Epithelial cell of prostate (primary cell): ENCODE measurements at regions not wholly inside any gene's neighbourhood (a gene's known extent, or its start where the extent isn't known, plus 50 kb on each side); places are given as distances from the start of the nearest gene placed in this dataset.

ENCODE experiments used
- DNase-seq: peaks from one replicate; pipeline ENCODE4 v3.0.0-alpha.2; 2011; ENCODE audit warnings: low read depth, low spot score
- H3K27ac ChIP-seq: fragments of 450-650 bp; 2 replicates; pipeline ENCODE4 v1.5.1; 2017; ENCODE audit warnings: mild to moderate bottlenecking

- DNase-seq: no peak
- no peak overlapping the region for H3K27ac ChIP-seq
These were observed 820.3 kb upstream of the FAT3 start for GRCh38 chr11:91404344-91404743.

GRCh38 chr11:91397134-91397468 lies 827.5 kb upstream of the FAT3 start:
- no peak for DNase-seq
- peak overlapping the region; percentile 41 for H3K27ac ChIP-seq

DNA sequence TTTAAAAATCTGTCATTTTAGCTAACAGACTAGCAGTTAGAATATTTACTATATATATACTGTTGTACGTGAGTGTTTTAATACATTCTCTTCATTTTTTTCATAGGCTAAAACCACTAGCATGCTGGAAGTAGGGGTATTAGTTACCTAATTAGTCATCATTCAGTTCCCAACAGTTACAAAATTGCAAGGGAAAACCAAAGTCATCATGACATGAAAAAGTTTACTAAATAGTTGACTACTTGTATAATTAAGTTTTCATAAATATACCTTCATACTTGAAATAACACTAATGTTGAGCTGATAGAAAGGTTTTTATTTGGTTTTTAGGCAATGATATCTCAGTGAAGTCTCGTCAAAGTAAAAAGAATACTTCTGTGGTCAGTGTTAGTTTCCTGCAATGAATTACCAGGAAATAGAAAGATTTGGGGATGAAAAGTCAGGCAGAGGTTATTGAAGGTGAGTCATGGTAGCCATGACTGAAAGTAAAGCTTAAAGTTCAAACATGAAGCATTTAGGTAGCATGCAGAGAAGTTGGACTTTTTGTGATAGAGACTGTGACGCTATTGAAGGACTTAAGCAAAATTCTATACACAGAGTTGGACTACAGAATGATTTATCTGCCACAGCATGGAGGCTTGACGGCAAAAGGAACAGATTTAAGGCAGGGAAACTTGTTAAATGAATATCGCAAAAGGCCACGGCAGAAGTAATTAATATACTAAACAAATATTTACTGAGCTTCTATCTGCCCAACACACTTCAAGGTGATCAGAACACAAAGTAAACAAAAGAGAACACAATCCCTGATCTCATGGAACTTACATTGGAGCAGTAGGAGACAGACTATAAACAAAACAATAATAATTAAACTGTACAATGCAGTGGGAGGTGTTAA lies 828.1 kb upstream of the FAT3 start:
- peak overlapping the region; percentile 41 for H3K27ac ChIP-seq
- DNase-seq: peak; percentile 22

DNA sequence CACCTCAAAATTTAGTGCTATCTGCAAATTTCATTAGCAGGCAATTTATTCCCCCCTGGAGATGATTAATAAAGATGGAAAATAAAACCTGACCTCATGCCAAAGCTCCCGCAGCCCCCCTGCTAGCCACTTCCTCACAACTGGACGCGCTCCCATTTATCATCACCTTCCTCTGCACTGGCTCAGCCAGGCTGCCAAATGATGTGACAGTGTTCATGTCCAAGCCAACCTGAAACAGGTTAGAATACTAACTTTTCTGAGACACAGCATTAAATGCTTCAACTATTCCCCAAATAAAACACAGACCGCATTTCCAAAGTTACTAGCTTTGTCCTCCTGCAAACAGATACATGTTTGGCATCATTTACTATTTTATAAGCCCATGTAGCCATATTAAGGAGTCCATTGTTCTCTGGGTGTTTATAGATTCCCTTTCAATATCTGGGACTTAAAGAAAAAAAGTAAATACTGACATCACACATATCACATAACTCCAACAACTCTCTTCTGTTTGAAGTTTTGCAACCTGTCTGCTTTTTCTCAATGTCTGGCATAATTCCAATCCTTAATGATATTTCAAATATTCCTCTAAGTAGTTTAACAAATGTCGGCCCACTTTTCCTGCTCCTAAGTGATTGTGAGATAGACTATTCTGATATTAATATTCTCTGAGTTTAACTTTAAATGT lies 829.7 kb upstream of the FAT3 start:
- no peak for DNase-seq
- H3K27ac ChIP-seq: no peak overlapping the region

DNA sequence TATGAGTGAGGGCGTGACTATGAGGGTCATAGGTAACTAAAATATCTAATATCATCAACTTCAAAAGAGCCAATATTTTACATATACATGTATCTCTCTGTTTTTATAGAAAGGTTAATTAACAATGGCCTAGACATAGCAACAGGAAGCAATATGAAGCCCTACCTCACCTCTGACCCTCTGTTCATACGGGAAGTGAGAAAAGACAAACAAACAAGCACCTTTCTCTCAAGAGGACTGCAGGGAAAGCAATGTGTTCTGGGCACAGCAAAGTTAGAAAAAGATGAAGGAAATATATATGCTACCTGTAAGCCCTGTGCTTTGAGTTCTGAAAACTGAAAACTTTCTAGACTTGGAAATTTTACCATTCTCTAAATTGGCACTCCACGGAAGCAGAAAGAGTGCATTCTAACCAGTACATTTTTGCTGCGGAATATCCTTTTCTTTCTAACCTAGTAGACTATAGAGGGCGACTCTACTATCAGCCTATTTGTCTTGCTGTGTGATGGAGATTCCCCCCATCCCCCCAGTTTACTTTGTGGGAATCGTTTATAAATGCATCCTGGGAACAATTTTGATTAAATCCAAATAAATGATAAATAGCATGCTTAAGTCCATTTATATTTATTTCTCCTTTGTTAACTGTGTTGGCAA lies 830.4 kb upstream of the FAT3 start:
- DNase-seq: no peak
- H3K27ac ChIP-seq: no peak overlapping the region

DNA sequence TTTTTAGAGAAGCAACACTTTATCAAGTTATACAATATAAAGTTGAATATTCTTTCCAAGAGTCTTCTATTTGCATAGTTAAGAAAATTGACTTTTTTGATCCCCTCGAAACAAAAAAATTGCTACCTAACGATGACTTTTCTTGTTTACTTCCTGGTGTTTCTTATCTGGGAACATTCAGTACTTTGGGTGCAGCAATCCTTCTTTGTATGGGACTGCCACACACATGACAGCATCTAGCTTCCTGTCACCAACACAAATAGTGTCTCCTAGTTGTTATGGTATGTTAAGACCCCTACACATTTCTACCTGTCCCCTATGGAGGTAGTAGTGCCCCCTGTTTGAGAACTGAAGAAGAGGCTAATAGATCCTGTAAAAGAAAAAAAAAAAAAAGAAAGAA lies 841.7 kb upstream of the FAT3 start:
- DNase-seq: no peak
- H3K27ac ChIP-seq: no peak overlapping the region

DNA sequence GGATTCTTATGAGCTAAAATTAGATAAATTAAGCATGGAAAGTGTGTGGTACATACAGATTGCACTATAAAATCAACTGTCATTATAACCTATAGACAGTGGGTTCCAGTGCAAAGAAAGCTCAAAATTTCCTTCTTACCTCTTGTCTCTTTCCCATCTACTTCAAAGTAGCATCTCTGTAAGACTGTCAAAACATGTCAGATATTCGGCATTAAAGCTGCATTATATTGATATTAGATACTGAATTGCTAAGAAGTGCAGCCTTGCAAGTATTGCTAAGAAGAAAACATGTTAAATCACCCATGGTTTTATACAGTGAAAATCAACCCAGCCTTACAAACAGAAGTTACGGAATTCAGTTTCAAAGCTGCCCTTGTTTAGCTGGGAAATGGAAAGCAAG lies 849.8 kb upstream of the FAT3 start:
- DNase-seq: no peak
- no peak overlapping the region for H3K27ac ChIP-seq

DNA sequence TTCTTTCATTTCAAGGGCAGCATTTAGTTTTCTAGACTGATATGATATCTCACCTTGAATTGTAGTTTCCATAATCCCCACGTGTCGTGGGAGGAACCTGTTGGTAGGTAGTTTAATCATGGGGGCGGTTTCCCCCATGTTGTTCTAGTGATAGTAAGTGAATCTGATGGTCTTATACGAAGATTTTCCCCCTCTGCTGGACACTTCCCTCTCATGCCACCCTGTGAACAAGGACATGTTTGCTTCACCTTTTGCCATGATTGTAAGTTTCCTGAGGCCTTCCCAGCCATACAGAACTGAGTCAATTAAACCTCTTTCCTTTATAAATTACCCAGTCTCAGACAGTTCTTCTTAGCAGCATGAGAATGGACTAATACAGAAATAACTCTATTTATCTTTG lies 851.1 kb upstream of the FAT3 start:
- H3K27ac ChIP-seq: no peak overlapping the region
- no peak for DNase-seq

DNA sequence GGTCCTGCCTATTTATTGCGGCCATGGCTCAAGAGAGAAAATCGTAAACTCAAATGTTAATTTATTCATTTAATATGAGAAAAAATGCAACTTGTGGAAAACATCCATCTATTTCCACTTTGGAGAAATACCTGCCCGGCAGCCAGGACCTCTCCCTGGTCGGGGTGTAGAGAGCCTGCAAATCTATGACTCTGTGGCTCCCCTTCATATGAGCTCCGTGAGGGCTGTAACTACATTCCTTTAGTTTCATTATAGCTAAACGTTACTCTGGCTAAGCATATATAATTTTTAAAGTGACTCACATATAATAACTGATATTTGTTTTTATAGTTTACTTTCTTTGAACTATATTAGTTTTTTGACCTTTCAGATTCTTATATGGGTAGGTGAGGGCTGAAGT lies 857.8 kb upstream of the FAT3 start:
- no peak for DNase-seq
- H3K27ac ChIP-seq: no peak overlapping the region

GRCh38 chr11:91365986-91366585 lies 858.5 kb upstream of the FAT3 start:
- no peak for DNase-seq
- no peak overlapping the region for H3K27ac ChIP-seq

DNA sequence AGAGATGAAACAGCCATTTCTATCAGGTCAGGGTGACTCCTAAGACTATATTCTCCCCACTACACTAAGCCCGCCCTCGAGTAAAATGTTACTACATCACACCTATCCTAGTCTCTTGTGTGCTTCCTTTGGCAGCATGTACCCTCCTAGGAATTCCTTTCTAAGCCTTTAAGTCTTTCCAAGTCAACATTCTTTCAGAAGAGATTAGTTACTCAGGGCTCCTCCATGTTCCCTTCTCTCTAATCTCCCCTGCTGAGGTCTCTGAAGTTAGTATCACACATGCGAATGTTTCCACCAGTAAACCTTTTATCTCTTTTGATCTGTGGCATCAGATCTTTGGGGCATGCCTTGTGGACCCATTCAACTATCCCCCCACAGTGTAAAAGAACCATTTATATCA lies 873.7 kb upstream of the FAT3 start:
- DNase-seq: no peak
- no peak overlapping the region for H3K27ac ChIP-seq

DNA sequence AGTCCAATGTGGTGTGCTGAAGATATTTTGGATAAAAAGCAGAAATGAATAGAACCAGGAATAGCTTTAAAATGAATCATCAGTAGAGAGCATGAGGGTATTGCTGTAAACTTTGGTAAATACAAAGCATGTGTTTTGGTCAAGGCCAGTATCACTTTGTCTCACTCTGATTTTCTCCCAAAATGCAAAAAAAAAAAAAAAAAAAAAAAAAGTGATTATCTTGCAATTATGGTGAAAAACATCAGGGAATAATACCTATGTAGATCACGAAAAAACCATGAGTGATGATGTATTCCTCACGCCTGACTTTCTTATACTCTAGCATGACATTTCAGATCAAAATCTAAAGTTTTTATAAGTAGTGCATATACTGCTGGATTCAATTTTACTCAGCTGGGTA lies 897.9 kb upstream of the FAT3 start:
- no peak for DNase-seq
- H3K27ac ChIP-seq: no peak overlapping the region

- no peak for DNase-seq
- no peak overlapping the region for H3K27ac ChIP-seq
These were observed 898.3 kb upstream of the FAT3 start for GRCh38 chr11:91326280-91326679.

DNA sequence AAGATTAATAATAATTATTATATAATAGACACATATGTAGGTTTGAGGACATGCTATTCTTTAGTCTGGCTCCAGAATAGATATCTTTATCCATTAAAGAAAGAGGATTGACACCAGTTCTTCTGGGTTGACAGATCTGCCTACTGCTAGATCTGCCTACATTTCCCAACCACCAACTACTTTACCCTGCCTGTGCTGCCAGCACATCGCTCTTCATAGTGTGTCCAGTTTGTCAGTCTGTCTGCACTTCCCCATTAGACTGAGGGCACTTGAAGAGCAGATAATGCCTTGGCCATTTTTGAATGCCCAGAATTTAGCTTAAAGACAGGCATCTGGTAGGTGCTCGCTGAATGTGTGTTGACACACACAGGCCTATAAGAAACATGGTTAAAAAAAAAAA lies 910.1 kb upstream of the FAT3 start:
- H3K27ac ChIP-seq: no peak overlapping the region
- DNase-seq: no peak

DNA sequence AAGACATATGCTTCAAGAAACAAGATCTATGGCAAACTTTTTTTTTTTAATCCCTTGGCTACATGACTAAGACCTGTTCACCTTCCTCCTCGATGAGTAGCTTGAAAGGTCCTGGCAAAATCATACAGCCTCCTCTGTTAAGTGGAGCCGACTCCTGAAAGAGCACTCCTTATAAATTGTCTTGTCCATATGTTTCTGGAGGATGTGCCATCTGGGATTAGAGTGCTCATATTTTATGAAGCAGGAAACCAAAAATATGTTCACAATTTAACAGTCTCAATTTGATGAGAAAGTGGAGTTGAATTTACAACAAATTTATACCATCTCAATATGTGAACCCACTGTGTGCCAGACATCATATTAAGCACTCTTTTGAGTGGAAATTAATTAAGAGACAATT lies 912.1 kb upstream of the FAT3 start:
- no peak overlapping the region for H3K27ac ChIP-seq
- DNase-seq: no peak

DNA sequence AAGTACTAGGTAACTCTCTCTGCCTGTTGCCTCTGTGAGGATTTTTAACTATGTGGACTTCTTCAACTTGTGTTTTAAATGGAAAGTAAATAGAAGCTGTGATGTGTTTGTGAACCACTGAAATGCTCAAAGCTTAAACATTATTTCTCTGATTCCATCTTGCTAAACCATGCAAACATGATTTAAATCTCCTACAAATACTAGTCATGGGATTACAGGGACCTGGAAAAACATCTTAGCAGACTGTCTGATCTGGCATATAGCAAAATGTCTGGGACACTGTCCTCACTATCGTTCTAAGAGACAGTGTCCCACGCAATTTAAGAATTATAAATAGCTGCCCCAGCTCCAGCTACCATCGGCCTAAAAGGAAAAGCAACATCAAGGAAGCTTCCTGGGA lies 914.5 kb upstream of the FAT3 start:
- H3K27ac ChIP-seq: no peak overlapping the region
- DNase-seq: no peak

- no peak overlapping the region for H3K27ac ChIP-seq
- DNase-seq: no peak
These were observed 916.5 kb upstream of the FAT3 start for GRCh38 chr11:91308069-91308468.

GRCh38 chr11:91305402-91305801 lies 919.2 kb upstream of the FAT3 start:
- H3K27ac ChIP-seq: no peak overlapping the region
- DNase-seq: no peak

- no peak overlapping the region for H3K27ac ChIP-seq
- DNase-seq: no peak
These were observed 920.9 kb upstream of the FAT3 start for GRCh38 chr11:91303749-91304148.

DNA sequence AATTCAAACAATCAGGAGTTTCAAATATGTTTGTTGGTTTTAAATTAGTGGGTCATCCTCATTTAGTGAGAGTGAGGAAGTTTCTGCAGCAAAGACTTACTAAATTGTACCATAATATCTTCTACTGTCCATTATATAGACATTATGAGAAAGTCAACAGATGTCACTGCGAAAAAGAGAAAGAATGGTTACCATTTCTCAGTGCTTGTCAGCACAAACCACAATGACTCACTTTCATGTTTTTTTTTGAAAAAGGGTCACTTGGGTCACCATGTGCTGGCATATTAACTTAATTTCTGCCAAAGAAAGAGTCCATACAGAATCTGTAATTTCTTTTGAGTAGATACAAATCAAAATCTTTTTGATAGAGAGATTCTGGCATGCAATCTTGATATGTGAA lies 924.6 kb upstream of the FAT3 start:
- DNase-seq: no peak
- no peak overlapping the region for H3K27ac ChIP-seq

DNA sequence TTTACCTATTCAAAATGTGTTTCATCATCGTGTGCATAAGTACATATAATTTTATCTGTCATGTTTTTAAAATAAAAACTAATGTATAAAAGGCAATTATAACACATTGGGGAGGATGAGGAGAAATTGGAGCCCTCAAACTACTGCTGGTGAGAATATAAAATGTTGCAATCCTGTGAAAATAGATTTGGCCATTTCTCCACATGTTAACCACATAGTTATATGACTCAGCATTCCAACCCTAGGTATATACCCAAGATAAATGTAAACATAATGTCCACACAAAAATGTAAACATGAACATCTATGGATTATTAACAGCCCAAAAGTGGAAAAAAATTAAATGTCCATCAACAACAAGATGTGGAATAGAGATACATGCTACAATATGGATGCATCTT lies 928.0 kb upstream of the FAT3 start:
- H3K27ac ChIP-seq: no peak overlapping the region
- DNase-seq: no peak
